ENCODE measurements at regions not wholly inside any gene's neighbourhood (a gene's known extent, or its start where the extent isn't known, plus 50 kb on each side); places are given as distances from the start of the nearest gene placed in this dataset.

DNA sequence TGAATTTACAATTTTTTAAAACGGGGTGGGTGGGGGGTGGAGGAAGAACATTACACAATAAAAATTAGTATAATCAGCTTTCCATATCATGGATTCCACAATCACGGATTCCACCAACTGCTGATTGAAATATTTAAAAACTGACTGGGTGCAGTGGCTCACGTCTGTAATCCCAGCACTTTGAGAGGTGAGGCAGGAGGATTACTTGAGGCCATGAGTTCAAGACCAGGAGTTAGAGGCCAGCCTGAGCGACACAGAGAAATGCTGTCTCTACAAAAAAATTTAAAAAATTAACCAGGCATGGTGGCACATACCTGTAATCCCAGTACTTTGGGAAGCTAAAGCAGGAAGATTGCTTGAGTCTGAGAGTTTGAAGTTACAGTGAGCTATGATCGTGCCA lies 254.7 kb downstream of the ATG4C start:
- ATAC-seq, result no peak
- H3K36me3 Mint-ChIP-seq (ENCODE audit: insufficient read depth), result no peaks in the 10 kb centered on the region
- no peak for DNase-seq
- H3K27me3 Mint-ChIP-seq (ENCODE audit: low read depth), result peaks cover 7% of the 10 kb centered on the region
- H3K9me3 Mint-ChIP-seq, result no peaks in the 10 kb centered on the region
- no peak overlapping the region for H3K4me3 Mint-ChIP-seq
- no peaks in the 10 kb centered on the region for H3K4me1 Mint-ChIP-seq (ENCODE audit: low read depth)

- ATAC-seq (no peak), DNase-seq (no peak)
- H3K4me3 Mint-ChIP-seq, result no peak overlapping the region
- no peaks in the 10 kb centered on the region for H3K4me1 Mint-ChIP-seq (ENCODE audit: low read depth)
- no peaks in the 10 kb centered on the region for H3K27me3 Mint-ChIP-seq (ENCODE audit: low read depth)
- H3K9me3 Mint-ChIP-seq, result no peaks in the 10 kb centered on the region
- no peaks in the 10 kb centered on the region for H3K36me3 Mint-ChIP-seq (ENCODE audit: insufficient read depth)
Observed at GRCh38 chr1:63041660-63042059, 257.7 kb downstream of the ATG4C start.

- DNase-seq (no peak), ATAC-seq (no peak)
- Mint-ChIP-seq H3K9me3 (no peaks in the 10 kb centered on the region), H3K36me3 (ENCODE audit: insufficient read depth) (no peaks in the 10 kb centered on the region), H3K27me3 (ENCODE audit: low read depth) (no peaks in the 10 kb centered on the region), H3K4me3 (no peak overlapping the region), H3K4me1 (ENCODE audit: low read depth) (no peaks in the 10 kb centered on the region)
Observed at GRCh38 chr1:63042278-63042677, 258.3 kb downstream of the ATG4C start.

GRCh38 chr1:63046539-63046938 lies 262.6 kb downstream of the ATG4C start:
- Mint-ChIP-seq H3K9me3 (no peaks in the 10 kb centered on the region), H3K4me1 (ENCODE audit: low read depth) (no peaks in the 10 kb centered on the region), H3K36me3 (ENCODE audit: insufficient read depth) (no peaks in the 10 kb centered on the region), H3K4me3 (no peak overlapping the region), H3K27me3 (ENCODE audit: low read depth) (no peaks in the 10 kb centered on the region)
- DNase-seq (no peak), ATAC-seq (no peak)

DNA sequence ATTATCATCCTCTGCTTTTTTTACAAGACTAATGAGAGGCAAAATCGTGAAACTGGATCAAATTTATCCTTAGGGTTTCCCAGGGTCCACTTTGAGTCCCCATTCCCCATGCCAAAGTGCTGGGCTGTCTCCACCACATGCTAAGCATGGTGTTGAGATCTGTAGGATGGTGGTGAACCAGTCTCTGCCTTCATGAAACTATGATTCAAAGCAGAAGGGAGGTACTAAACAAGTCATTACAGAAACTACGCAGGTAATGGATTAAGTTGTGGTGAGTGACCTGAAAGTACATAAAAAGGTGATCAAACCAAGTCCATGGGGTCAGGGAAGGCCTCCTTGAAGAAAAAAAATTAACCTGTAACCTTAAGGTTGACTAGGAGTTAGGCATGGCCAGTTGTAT lies 265.2 kb downstream of the ATG4C start:
- no peak overlapping the region for H3K4me3 Mint-ChIP-seq
- no peaks in the 10 kb centered on the region for H3K36me3 Mint-ChIP-seq (ENCODE audit: insufficient read depth)

DNA sequence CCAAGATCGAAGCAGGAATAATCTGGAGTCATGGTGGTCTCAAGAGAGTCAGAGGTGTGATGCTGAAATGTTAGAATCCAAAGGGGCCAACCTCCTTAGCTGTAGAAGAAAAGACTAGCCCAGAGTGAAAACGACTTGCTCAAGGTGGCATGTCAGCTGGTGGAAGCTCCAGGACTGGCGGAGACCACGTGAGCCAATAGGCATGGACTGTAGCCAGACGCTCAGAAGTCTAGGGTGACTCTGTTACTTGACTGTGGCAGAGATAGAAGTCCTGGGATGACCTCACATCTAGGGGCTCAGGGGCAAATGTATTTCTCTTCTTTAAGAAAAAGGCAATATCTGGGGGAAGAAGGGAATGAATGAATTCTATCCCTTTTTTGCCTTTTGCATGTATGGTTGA lies 267.4 kb downstream of the ATG4C start:
- no peak overlapping the region for H3K4me3 Mint-ChIP-seq
- H3K4me1 Mint-ChIP-seq (ENCODE audit: low read depth), result no peaks in the 10 kb centered on the region
- ATAC-seq, result no peak
- no peaks in the 10 kb centered on the region for H3K9me3 Mint-ChIP-seq
- no peaks in the 10 kb centered on the region for H3K27me3 Mint-ChIP-seq (ENCODE audit: low read depth)
- no peaks in the 10 kb centered on the region for H3K36me3 Mint-ChIP-seq (ENCODE audit: insufficient read depth)
- DNase-seq, result no peak

More for the DNA sequence above, 265.2 kb downstream of the ATG4C start:
- ATAC-seq (no peak), DNase-seq (no peak)
- no peaks in the 10 kb centered on the region for H3K27me3 Mint-ChIP-seq (ENCODE audit: low read depth)
- no peaks in the 10 kb centered on the region for H3K9me3 Mint-ChIP-seq
- H3K4me1 Mint-ChIP-seq (ENCODE audit: low read depth), result no peaks in the 10 kb centered on the region

DNA sequence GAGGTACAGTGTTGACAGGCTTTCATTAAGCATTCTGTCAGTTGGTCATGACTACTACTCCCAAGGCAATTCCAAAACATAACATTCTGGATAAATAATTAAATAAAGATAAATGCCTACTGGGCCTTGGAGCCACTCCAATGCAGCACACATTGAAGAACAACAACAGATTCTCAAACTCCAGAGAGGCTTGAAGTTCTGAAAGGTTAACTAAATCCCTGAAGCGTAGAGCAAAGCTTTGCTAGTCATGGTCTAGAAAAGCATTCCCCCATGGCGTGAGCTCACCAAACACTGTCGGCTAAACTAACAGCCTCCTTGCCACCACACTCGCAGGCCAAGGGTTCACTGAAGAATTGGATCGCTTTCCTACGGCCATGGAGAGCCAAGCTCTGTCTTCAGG lies 268.0 kb downstream of the ATG4C start:
- Mint-ChIP-seq H3K9me3 (no peaks in the 10 kb centered on the region), H3K4me1 (ENCODE audit: low read depth) (no peaks in the 10 kb centered on the region), H3K36me3 (ENCODE audit: insufficient read depth) (no peaks in the 10 kb centered on the region), H3K4me3 (no peak overlapping the region), H3K27me3 (ENCODE audit: low read depth) (no peaks in the 10 kb centered on the region)
- DNase-seq (no peak), ATAC-seq (no peak)

- Mint-ChIP-seq H3K4me1 (ENCODE audit: low read depth) (no peaks in the 10 kb centered on the region), H3K4me3 (no peak overlapping the region), H3K9me3 (no peaks in the 10 kb centered on the region), H3K36me3 (ENCODE audit: insufficient read depth) (no peaks in the 10 kb centered on the region), H3K27me3 (ENCODE audit: low read depth) (no peaks in the 10 kb centered on the region)
- DNase-seq (no peak), ATAC-seq (no peak)
Observed at GRCh38 chr1:63054184-63054583, 268.2 kb upstream of the FOXD3 start.

DNA sequence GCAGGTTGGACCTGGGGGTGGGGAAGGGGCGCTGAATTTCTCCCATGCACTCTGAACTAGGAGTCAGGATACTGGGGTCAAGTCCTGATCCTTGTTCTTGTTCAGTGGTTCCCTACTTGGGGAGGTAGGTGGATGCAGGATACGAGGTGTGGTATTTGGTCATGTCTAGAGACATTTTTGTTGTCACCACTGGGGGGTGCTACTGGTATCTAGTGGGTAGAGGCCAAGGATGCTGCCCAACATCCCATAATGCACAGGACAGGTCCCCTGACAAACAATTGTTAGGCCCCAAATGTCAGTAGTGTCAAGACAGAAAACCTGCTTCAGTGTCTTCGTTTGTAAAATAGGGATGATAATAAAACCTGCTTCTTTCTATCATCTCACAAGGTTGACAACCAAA lies 259.0 kb upstream of the FOXD3 start:
- Mint-ChIP-seq H3K4me3 (no peak overlapping the region), H3K4me1 (ENCODE audit: low read depth) (no peaks in the 10 kb centered on the region), H3K27me3 (ENCODE audit: low read depth) (no peaks in the 10 kb centered on the region), H3K36me3 (ENCODE audit: insufficient read depth) (no peaks in the 10 kb centered on the region), H3K9me3 (no peaks in the 10 kb centered on the region)
- DNase-seq (no peak), ATAC-seq (no peak)

GRCh38 chr1:63064135-63064534 lies 258.2 kb upstream of the FOXD3 start:
- H3K4me1 Mint-ChIP-seq (ENCODE audit: low read depth), result no peaks in the 10 kb centered on the region
- H3K27me3 Mint-ChIP-seq (ENCODE audit: low read depth), result no peaks in the 10 kb centered on the region
- H3K9me3 Mint-ChIP-seq, result no peaks in the 10 kb centered on the region
- no peak for ATAC-seq
- DNase-seq, result no peak
- no peaks in the 10 kb centered on the region for H3K36me3 Mint-ChIP-seq (ENCODE audit: insufficient read depth)
- no peak overlapping the region for H3K4me3 Mint-ChIP-seq

GRCh38 chr1:63068626-63069025 lies 253.7 kb upstream of the FOXD3 start:
- H3K4me1 Mint-ChIP-seq (ENCODE audit: low read depth), result no peaks in the 10 kb centered on the region

DNA sequence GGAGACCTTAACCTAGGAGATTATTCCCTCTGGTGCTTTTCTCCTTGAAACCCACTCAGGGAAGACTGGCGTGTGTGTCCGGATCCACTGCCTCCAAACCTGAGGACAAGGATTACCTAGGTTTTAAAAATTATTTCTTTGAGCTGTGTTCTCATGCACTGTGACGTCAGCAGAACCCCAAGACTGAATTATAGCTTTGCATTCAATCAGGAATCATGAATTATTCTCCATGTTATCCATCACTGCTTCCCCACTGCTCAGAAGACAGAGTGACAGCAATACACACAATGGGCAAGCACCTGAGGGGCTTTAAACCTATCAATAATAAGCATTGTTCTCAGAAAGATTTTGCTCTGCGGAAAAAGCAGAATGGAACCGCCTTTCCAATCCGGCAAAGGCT lies 253.2 kb upstream of the FOXD3 start:
- H3K9me3 Mint-ChIP-seq, result no peaks in the 10 kb centered on the region
- no peak for ATAC-seq
- H3K4me3 Mint-ChIP-seq, result no peak overlapping the region
- no peak for DNase-seq
- H3K4me1 Mint-ChIP-seq (ENCODE audit: low read depth), result no peaks in the 10 kb centered on the region
- peaks cover 19% of the 10 kb centered on the region for H3K27me3 Mint-ChIP-seq (ENCODE audit: low read depth)
- no peaks in the 10 kb centered on the region for H3K36me3 Mint-ChIP-seq (ENCODE audit: insufficient read depth)

More at GRCh38 chr1:63068626-63069025, 253.7 kb upstream of the FOXD3 start:
- no peaks in the 10 kb centered on the region for H3K36me3 Mint-ChIP-seq (ENCODE audit: insufficient read depth)
- DNase-seq (no peak), ATAC-seq (no peak)
- H3K27me3 Mint-ChIP-seq (ENCODE audit: low read depth), result peaks cover 15% of the 10 kb centered on the region
- no peaks in the 10 kb centered on the region for H3K9me3 Mint-ChIP-seq
- H3K4me3 Mint-ChIP-seq, result no peak overlapping the region

- no peaks in the 10 kb centered on the region for H3K36me3 Mint-ChIP-seq (ENCODE audit: insufficient read depth)
- DNase-seq (no peak), ATAC-seq (no peak)
- peaks cover 13% of the 10 kb centered on the region for H3K9me3 Mint-ChIP-seq
- no peaks in the 10 kb centered on the region for H3K4me1 Mint-ChIP-seq (ENCODE audit: low read depth)
- H3K4me3 Mint-ChIP-seq, result no peak overlapping the region
- peaks cover 34% of the 10 kb centered on the region for H3K27me3 Mint-ChIP-seq (ENCODE audit: low read depth)
Observed at GRCh38 chr1:63073309-63074306, 248.8 kb upstream of the FOXD3 start.

GRCh38 chr1:63074321-63074720 lies 248.0 kb upstream of the FOXD3 start:
- ATAC-seq, result no peak
- Mint-ChIP-seq H3K36me3 (ENCODE audit: insufficient read depth) (no peaks in the 10 kb centered on the region), H3K4me3 (no peak overlapping the region), H3K4me1 (ENCODE audit: low read depth) (no peaks in the 10 kb centered on the region), H3K27me3 (ENCODE audit: low read depth) (peaks cover 34% of the 10 kb centered on the region), H3K9me3 (peaks cover 13% of the 10 kb centered on the region)
- no peak for DNase-seq

DNA sequence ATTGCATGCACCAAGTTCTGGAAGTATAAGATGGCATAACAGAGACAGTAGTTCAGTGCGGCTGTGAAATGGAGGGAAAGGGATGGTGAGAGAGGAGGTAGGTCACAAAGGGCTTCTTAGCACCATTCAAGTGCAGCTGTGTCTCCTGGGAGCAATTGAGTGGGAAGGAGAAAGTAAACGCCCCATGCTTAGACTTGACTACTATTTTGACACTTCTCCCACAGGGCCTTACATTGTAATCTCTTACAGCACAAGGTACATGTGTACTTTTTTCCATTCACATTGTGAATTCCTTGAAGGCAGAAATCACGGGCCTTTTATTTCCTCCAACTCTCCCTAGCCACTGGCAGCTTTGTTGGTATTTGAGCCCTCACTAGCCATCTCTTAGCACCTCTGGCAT lies 239.6 kb upstream of the FOXD3 start:
- H3K36me3 Mint-ChIP-seq (ENCODE audit: insufficient read depth), result no peaks in the 10 kb centered on the region
- H3K27me3 Mint-ChIP-seq (ENCODE audit: low read depth), result peaks cover 15% of the 10 kb centered on the region
- no peak for DNase-seq
- H3K9me3 Mint-ChIP-seq, result no peaks in the 10 kb centered on the region
- no peak for ATAC-seq
- no peak overlapping the region for H3K4me3 Mint-ChIP-seq
- no peaks in the 10 kb centered on the region for H3K4me1 Mint-ChIP-seq (ENCODE audit: low read depth)
